Mesothelial cell of epicardium (in vitro differentiated cells): ENCODE measurements at regions not wholly inside any gene's neighbourhood (a gene's known extent, or its start where the extent isn't known, plus 50 kb on each side); places are given as distances from the start of the nearest gene placed in this dataset.
"Not testable (repeated sequence)": the region's sequence is repeated elsewhere in the genome, so short reads cannot be mapped to it uniquely, and the experiment has no call there.

ENCODE experiments used
- DNase-seq, 2 experiments: peaks; one replicate each; pipeline ENCODE4 v3.0.0; 2021; ENCODE audit warnings: low spot score in 2 of 2; ENCODE audit not compliant: unreplicated experiment in 2 of 2
- H3K27ac Mint-ChIP-seq: 2 replicates; pipeline ENCODE4 v1.8.0; 2021; ENCODE audit warnings: mixed read lengths
- H3K27me3 Mint-ChIP-seq: 2 replicates; pipeline ENCODE4 v1.8.0; 2021; ENCODE audit warnings: low read depth, mixed read lengths
- H3K36me3 Mint-ChIP-seq: 2 replicates; pipeline ENCODE4 v1.8.0; 2021; ENCODE audit warnings: mixed read lengths
- H3K4me1 Mint-ChIP-seq: 2 replicates; pipeline ENCODE4 v1.8.0; 2021; ENCODE audit warnings: mixed read lengths
- H3K4me3 Mint-ChIP-seq: 2 replicates; pipeline ENCODE4 v1.8.0; 2021; ENCODE audit warnings: mild to moderate bottlenecking, moderate library complexity, mixed read lengths
- H3K9me3 Mint-ChIP-seq: 2 replicates; pipeline ENCODE4 v1.8.0; 2021; ENCODE audit warnings: mixed read lengths
- TF ChIP-seq, protein P1 (sequence below): fragments of 200-600 bp; sonication (generic); IDR thresholded peaks from one replicate; pipeline ENCODE4 v1.5.0; 2021; ENCODE audit warnings: antibody characterized with exemption; ENCODE audit not compliant: unreplicated experiment

DNA sequence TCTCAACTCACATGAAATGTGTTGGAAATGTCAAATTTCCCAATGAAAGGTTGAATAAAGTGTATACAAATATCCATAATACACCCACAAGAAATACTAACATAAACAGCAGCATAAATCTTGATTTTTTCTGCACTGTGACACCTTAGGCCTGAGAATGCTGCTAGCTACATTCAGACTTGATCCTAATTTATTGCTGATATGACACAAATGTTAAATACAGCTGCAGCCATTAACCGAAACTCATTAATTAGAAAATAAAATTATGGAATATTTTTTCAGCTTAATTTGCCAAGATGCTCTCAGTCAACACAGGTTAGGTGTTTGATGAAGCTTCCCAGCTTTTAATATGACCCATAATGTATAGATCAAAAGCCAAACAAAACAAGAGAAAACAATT lies 914.3 kb upstream of the C9orf72 start:
- H3K4me1 Mint-ChIP-seq, result no peaks in the 10 kb centered on the region
- H3K36me3 Mint-ChIP-seq, result no peaks in the 10 kb centered on the region
- peaks cover 5% of the 10 kb centered on the region for H3K9me3 Mint-ChIP-seq
- no peak overlapping the region for H3K27ac Mint-ChIP-seq
- DNase-seq, result no peak
- no peaks in the 10 kb centered on the region for H3K27me3 Mint-ChIP-seq
- H3K4me3 Mint-ChIP-seq, result no peak overlapping the region
- TF ChIP-seq, protein P1, sequence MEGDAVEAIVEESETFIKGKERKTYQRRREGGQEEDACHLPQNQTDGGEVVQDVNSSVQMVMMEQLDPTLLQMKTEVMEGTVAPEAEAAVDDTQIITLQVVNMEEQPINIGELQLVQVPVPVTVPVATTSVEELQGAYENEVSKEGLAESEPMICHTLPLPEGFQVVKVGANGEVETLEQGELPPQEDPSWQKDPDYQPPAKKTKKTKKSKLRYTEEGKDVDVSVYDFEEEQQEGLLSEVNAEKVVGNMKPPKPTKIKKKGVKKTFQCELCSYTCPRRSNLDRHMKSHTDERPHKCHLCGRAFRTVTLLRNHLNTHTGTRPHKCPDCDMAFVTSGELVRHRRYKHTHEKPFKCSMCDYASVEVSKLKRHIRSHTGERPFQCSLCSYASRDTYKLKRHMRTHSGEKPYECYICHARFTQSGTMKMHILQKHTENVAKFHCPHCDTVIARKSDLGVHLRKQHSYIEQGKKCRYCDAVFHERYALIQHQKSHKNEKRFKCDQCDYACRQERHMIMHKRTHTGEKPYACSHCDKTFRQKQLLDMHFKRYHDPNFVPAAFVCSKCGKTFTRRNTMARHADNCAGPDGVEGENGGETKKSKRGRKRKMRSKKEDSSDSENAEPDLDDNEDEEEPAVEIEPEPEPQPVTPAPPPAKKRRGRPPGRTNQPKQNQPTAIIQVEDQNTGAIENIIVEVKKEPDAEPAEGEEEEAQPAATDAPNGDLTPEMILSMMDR, result no peak

DNA sequence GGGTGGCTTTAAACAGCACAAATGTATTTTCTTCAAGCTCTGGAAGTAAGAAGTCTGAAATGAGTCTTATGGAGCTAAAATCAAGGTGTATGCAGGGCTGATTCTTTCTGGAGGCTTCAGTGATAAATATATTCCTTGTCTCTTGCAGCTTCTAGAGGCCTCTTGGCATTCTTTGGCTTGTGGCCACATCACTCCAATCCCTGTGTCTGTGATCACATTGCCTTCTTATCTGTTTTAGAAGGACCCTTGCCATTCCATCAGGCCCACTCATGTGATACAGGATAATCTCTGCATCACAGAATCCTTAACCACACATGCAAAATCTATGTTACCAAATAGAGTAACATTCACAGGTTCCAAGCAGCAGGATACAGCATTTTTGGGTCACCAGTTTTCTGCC lies 917.8 kb upstream of the C9orf72 start:
- Mint-ChIP-seq H3K27ac (no peak overlapping the region), H3K9me3 (peaks cover 15% of the 10 kb centered on the region), H3K4me1 (no peaks in the 10 kb centered on the region), H3K27me3 (no peaks in the 10 kb centered on the region), H3K36me3 (no peaks in the 10 kb centered on the region), H3K4me3 (no peak overlapping the region)
- TF ChIP-seq, protein P1, result no peak
- no peak for DNase-seq

GRCh38 chr9:28498168-28498567 lies 924.9 kb upstream of the C9orf72 start:
- H3K27ac Mint-ChIP-seq, H3K36me3 Mint-ChIP-seq, H3K4me1 Mint-ChIP-seq, H3K27me3 Mint-ChIP-seq, H3K4me3 Mint-ChIP-seq, DNase-seq: not testable (repeated sequence)
- H3K9me3 Mint-ChIP-seq, result peaks cover 18% of the 10 kb centered on the region

DNA sequence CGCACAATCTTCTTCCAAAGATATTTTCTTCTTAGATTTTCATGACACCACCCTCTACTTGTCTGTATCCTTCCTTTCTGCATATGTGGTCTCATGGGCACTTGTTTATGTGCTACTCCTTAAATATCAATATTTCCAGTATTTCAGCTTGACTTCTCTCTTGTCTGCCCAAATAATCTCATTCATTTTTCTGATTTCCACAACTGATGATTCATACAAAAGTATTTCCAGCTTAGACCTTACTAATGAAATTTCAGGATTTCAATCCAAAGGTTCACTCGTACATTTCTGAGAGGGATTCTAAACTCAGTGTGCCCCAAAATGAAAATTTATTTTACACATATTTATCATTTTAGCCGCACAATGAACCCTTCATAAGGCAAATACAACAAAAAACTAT lies 928.9 kb upstream of the C9orf72 start:
- Mint-ChIP-seq H3K27me3 (peaks cover 7% of the 10 kb centered on the region), H3K27ac (no peak overlapping the region), H3K36me3 (no peaks in the 10 kb centered on the region), H3K9me3 (peaks cover 2% of the 10 kb centered on the region), H3K4me1 (no peaks in the 10 kb centered on the region), H3K4me3 (no peak overlapping the region)
- no peak for DNase-seq
- TF ChIP-seq, protein P1, result no peak

DNA sequence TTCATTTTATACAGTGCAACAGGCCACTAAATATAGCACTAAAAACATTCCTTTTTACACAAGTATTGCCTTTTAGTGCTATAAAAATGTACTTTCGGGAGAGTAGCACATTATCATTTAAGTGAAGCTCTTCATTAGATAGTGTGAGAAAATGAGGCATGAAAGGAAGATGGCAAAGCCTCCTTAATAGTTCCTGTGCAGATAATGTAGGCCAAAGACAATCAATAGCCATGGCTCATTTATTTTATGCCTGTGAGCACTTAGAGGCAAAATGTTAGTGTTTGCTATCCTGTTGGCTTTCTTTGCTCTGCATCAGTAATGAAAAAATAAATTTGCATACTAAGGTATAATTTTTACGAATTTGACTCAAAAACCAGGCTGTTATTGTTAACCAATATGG lies 929.5 kb upstream of the C9orf72 start:
- H3K27ac Mint-ChIP-seq, result no peak overlapping the region
- TF ChIP-seq, protein P1, result no peak
- DNase-seq, result no peak
- H3K4me3 Mint-ChIP-seq, result no peak overlapping the region
- peaks cover 7% of the 10 kb centered on the region for H3K27me3 Mint-ChIP-seq
- H3K4me1 Mint-ChIP-seq, result no peaks in the 10 kb centered on the region
- H3K9me3 Mint-ChIP-seq, result no peaks in the 10 kb centered on the region
- no peaks in the 10 kb centered on the region for H3K36me3 Mint-ChIP-seq

DNA sequence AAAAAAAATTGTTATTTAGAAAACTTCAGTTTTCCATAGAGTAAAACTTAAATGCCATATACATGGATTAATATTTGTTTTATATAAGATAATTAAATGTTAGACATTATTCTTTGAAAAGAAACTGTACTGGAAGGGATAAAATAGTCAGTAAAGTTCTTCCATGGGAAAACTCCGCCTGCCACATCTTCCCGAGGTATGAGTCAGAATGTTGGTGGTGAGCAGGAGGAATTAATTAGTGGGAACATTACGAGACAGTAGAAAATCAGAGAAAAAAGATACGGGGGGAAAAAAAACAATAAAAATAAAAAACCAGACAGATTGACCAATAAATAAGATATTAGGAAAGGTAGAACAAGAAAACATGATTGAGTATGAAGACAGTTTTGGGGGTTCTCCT lies 930.3 kb upstream of the C9orf72 start:
- H3K4me1 Mint-ChIP-seq, result no peaks in the 10 kb centered on the region
- H3K27ac Mint-ChIP-seq, result no peak overlapping the region
- no peaks in the 10 kb centered on the region for H3K36me3 Mint-ChIP-seq
- TF ChIP-seq, protein P1, result no peak
- DNase-seq, result no peak
- H3K4me3 Mint-ChIP-seq, result no peak overlapping the region
- peaks cover 7% of the 10 kb centered on the region for H3K27me3 Mint-ChIP-seq
- no peaks in the 10 kb centered on the region for H3K9me3 Mint-ChIP-seq
